K562 (cell line): ENCODE measurements at regions not wholly inside any gene's neighbourhood (a gene's known extent, or its start where the extent isn't known, plus 50 kb on each side); places are given as distances from the start of the nearest gene placed in this dataset.

ENCODE experiments used
- ATAC-seq: fragments of 200-7000 bp; cut with Tn5 transposase; 3 replicates; pipeline ENCODE4 v1.9.1; 2020; ENCODE audit warnings: moderate library complexity
- BruUV-seq: library from RNA; stranded (reverse); fragments of 400-500 nt; replicated peaks from 2 replicates; lab custom pipeline; 2021; lab: Mats Ljungman, UMichigan
- CTCF ChIA-PET: fragments of 300-600 bp; formaldehyde crosslinking; extraction: SDS; loops from one replicate; lab custom pipeline; 2021; ENCODE audit warnings: low intra/inter-chr PET ratio; lab: Yijun Ruan, JAX
- POLR2A ChIA-PET: fragments of 300-600, 350-650 bp; sonication (Branson Sonifier 250); formaldehyde crosslinking; extraction: SDS; loops from one replicate; lab custom pipeline; 2021; ENCODE audit warnings: antibody characterized with exemption, inconsistent platforms; lab: Yijun Ruan, JAX
- DNase-seq, 4 experiments: peaks; one replicate each; pipeline versions ENCODE4 v3.0.0 to v3.0.0-alpha.2; 2011 to 2018; ENCODE audit warnings: low spot score in 3 of 4, mixed read lengths in 3 of 4; ENCODE audit errors: extremely low read depth in 1 of 4
- FAIRE-seq: peaks from 2 replicates; lab custom pipeline; 2011; peaks lifted over from hg19 to GRCh38; lab: Jason Lieb, UNC
- H2AFZ ChIP-seq: 2 replicates; pipeline ENCODE4 v1.6.0; 2011; ENCODE audit warnings: low read depth, low read length, control low read depth, inconsistent platforms
- H3K27ac ChIP-seq: fragments of 200-600 bp; 3 replicates; pipeline ENCODE4 v1.8.0; 2011; ENCODE audit warnings: low read depth, mild to moderate bottlenecking, control low read depth, inconsistent platforms, low read length, moderate library complexity, mixed read lengths; ENCODE audit errors: extremely low read depth
- H3K27me3 ChIP-seq, 2 experiments: fragments of 300-600 bp in 1 of 2; 2 replicates in 1 of 2; 3 replicates in 1 of 2; pipeline versions ENCODE4 v1.6.0 to v1.8.0; 2011; ENCODE audit warnings: inconsistent platforms in 2 of 2, low read length in 2 of 2, mild to moderate bottlenecking in 1 of 2, mixed read lengths in 1 of 2, moderate library complexity in 1 of 2; ENCODE audit not compliant: control insufficient read depth in 2 of 2, insufficient read depth in 2 of 2
- H3K36me3 ChIP-seq: fragments of 300-600 bp; 3 replicates; pipeline ENCODE4 v1.8.0; 2011; ENCODE audit warnings: mild to moderate bottlenecking, low read length, inconsistent platforms; ENCODE audit not compliant: control insufficient read depth, insufficient read depth
- H3K4me1 ChIP-seq, 2 experiments: fragments of 200-600 bp in 1 of 2; replicated peaks in 1 of 2; 2 replicates in 1 of 2; 3 replicates in 1 of 2; pipeline versions ENCODE4 v1.5.1 to v1.8.0; 2011; ENCODE audit warnings: inconsistent platforms in 2 of 2, low read length in 2 of 2, mild to moderate bottlenecking in 1 of 2, mixed read lengths in 1 of 2, moderate library complexity in 1 of 2; ENCODE audit not compliant: control insufficient read depth in 2 of 2, insufficient read depth in 2 of 2
- H3K4me2 ChIP-seq: 2 replicates; pipeline ENCODE4 v1.6.1; 2011; ENCODE audit warnings: low read length, control low read depth, inconsistent platforms, mixed read lengths; ENCODE audit not compliant: insufficient read depth
- H3K4me3 ChIP-seq: fragments of 200-600 bp; sonication (generic), shearing (Covaris generic); 2 replicates; pipeline ENCODE4 v1.5.1; 2016; ENCODE audit warnings: control low read depth, inconsistent platforms
- H3K79me2 ChIP-seq: fragments of 200-600 bp; 3 replicates; pipeline ENCODE4 v1.8.0; 2011; ENCODE audit warnings: low read length, inconsistent platforms; ENCODE audit not compliant: control insufficient read depth, insufficient read depth
- H3K9ac ChIP-seq, 2 experiments: 2 replicates each; pipeline versions ENCODE4 v1.6.0 to v1.6.1; 2011; ENCODE audit warnings: low read depth in 2 of 2, low read length in 2 of 2, control low read depth in 1 of 2, inconsistent platforms in 1 of 2, mild to moderate bottlenecking in 1 of 2, mixed read lengths in 1 of 2; ENCODE audit not compliant: insufficient read depth in 1 of 2
- H3K9me1 ChIP-seq: one replicate; pipeline ENCODE4 v1.6.0; 2011; ENCODE audit warnings: inconsistent platforms, mild to moderate bottlenecking, low read length, moderate library complexity; ENCODE audit not compliant: control insufficient read depth, insufficient read depth
- H3K9me3 ChIP-seq: replicated peaks from 2 replicates; pipeline ENCODE4 v1.5.1; 2011; ENCODE audit warnings: low read depth, low read length, inconsistent platforms; ENCODE audit not compliant: control insufficient read depth, insufficient read depth
- H4K20me1 ChIP-seq: replicated peaks from 2 replicates; pipeline ENCODE4 v1.6.1; 2011; ENCODE audit warnings: low read length, inconsistent platforms, mixed read lengths; ENCODE audit not compliant: control insufficient read depth, insufficient read depth
- CBFA2T2 ChIP-seq: fragments of 450-650 bp; conservative IDR thresholded peaks from 2 replicates; pipeline ENCODE4 v1.6.1; 2017; ENCODE audit warnings: mild to moderate bottlenecking
- NR2F6 ChIP-seq: fragments of 450-650 bp; formaldehyde crosslinking; IDR thresholded peaks from 2 replicates; pipeline ENCODE4 v1.4.0; 2020; ENCODE audit warnings: mild to moderate bottlenecking
- PTTG1 ChIP-seq: fragments of 450-650 bp; IDR thresholded peaks from 2 replicates; pipeline ENCODE4 v1.6.1; 2016; ENCODE audit warnings: low read depth, mild to moderate bottlenecking, missing genetic modification characterization, missing compliant biosample characterization
- PYGO2 ChIP-seq: fragments of 450-650 bp; IDR thresholded peaks from 2 replicates; pipeline ENCODE4 v1.6.1; 2016; ENCODE audit warnings: mild to moderate bottlenecking, missing genetic modification characterization, moderate library complexity, missing compliant biosample characterization
- SOX6 ChIP-seq: fragments of 450-650 bp; IDR thresholded peaks from 2 replicates; pipeline ENCODE4 v1.6.1; 2014; ENCODE audit warnings: mild to moderate bottlenecking
- TFAP4 ChIP-seq: sonication (generic); formaldehyde crosslinking; IDR thresholded peaks from 2 replicates; pipeline ENCODE4 v1.8.0; 2022; ENCODE audit warnings: missing genetic modification reagents, mild to moderate bottlenecking, moderate library complexity, borderline replicate concordance
- ZBTB26 ChIP-seq: fragments of 450-650 bp; formaldehyde crosslinking; IDR thresholded peaks from 2 replicates; pipeline ENCODE4 v1.4.0; 2022; ENCODE audit warnings: missing genetic modification characterization
- ZNF174 ChIP-seq: fragments of 250-450 bp; sonication (Bioruptor Pico); IDR thresholded peaks from 2 replicates; pipeline ENCODE4 v1.4.0; 2020; ENCODE audit warnings: mild to moderate bottlenecking
- ZNF318 ChIP-seq, 2 experiments: fragments of 450-650 bp; IDR thresholded peaks; 2 replicates each; pipeline ENCODE4 v1.6.1; 2016; ENCODE audit warnings: mild to moderate bottlenecking in 2 of 2, borderline replicate concordance in 1 of 2, low read depth in 1 of 2, moderate library complexity in 1 of 2
- ZNF740 ChIP-seq, 3 experiments: fragments of 200-800 bp in 1 of 3; sonication (Bioruptor generic) in 1 of 3; sonication (generic) in 1 of 3; formaldehyde crosslinking in 1 of 3; IDR thresholded peaks; 2 replicates each; pipeline versions ENCODE4 v1.6.1 to v1.8.0; 2016 to 2022; ENCODE audit warnings: mild to moderate bottlenecking in 2 of 3, missing compliant biosample characterization in 2 of 3, missing genetic modification characterization in 2 of 3, missing genetic modification reagents in 1 of 3
- WGBS: fragments of 100-300 bp; shearing (Covaris generic); methylation state at CpG from one replicate; pipeline ENCODE4 v1.1.6; 2016; ENCODE audit warnings: low coverage, mixed read lengths; ENCODE audit not compliant: insufficient coverage; ENCODE audit errors: missing lambda C conversion rate; 5-methylcytosine and 5-hydroxymethylcytosine counted together
- in situ Hi-C: fragments of 300-500 bp; cut with MboI; formaldehyde crosslinking; loops from 4 replicates; pipeline ENCODE4 v1.15.0; 2018; ENCODE audit warnings: inconsistent platforms, mixed read lengths
- intact Hi-C: fragments of 100-400 bp; cut with micrococcal nuclease; formaldehyde crosslinking; loops from 2 replicates; pipeline ENCODE4 v1.14.2; 2022

- no peak for TF ChIP-seq TFAP4
These were observed 113.4 kb upstream of the NUPR2 start (continued) for GRCh38 chr7:56229631-56230030.

- H4K20me1 ChIP-seq: no peaks in the 10 kb centered on the region
- H3K4me1 ChIP-seq: no peaks in the 10 kb centered on the region
- 1% methylated on average over 6 of the region's 6 CpGs for WGBS
- no peaks in the 10 kb centered on the region for H3K9me1 ChIP-seq
- intact Hi-C loops (no loop called here), in situ Hi-C loops (no loop called here)
- no peaks in the 10 kb centered on the region for H3K27me3 ChIP-seq
- ATAC-seq (no peak), DNase-seq (no peak), FAIRE-seq (no peak)
- CTCF ChIA-PET: no interaction called here
- H3K27ac ChIP-seq: no peak overlapping the region
- no peaks in the 10 kb centered on the region for H3K79me2 ChIP-seq
- H3K9ac ChIP-seq: no peak overlapping the region
- H3K4me2 ChIP-seq: no peak overlapping the region
- POLR2A ChIA-PET: no interaction called here
- H3K4me3 ChIP-seq: no peak overlapping the region
- H2AFZ ChIP-seq: no peak overlapping the region
- H3K36me3 ChIP-seq: no peaks in the 10 kb centered on the region
- no peaks in the 10 kb centered on the region for H3K9me3 ChIP-seq
- BruUV-seq: no TSS peak
- TF ChIP-seq ZBTB26 (no peak), SOX6 (no peak), NR2F6 (no peak), CBFA2T2 (no peak), ZNF740 (CRISPR knock-in tag; IDR thresholded peaks at IDR 0.05) (no peak), ZNF740 (tag; IDR thresholded peaks at IDR 0.05) (no peak), PTTG1 (tag) (no peak), ZNF174 (CRISPR knock-in tag) (no peak), PYGO2 (tag) (no peak), ZNF318 (IDR thresholded peaks at IDR 0.05; ENCODE audit: borderline replicate concordance in 1 of 2, low read depth in 1 of 2) (no peak)
These were observed 106.6 kb upstream of the NUPR2 start for GRCh38 chr7:56222866-56223265.
